Fibroblast of lung (primary cell): ENCODE measurements at regions not wholly inside any gene's neighbourhood (a gene's known extent, or its start where the extent isn't known, plus 50 kb on each side); places are given as distances from the start of the nearest gene placed in this dataset.

ENCODE experiments used
- CTCF ChIP-seq, 2 donors: IDR thresholded peaks in 1 of 2; conservative IDR thresholded peaks in 1 of 2; 1 replicate in 1 of 2; 2 replicates in 1 of 2; pipeline ENCODE4 v1.5.1; 2011 to 2012; ENCODE audit warnings: low read length in 2 of 2, control low read depth in 1 of 2, inconsistent platforms in 1 of 2, low read depth in 1 of 2, mild to moderate bottlenecking in 1 of 2
- EZH2 ChIP-seq: IDR thresholded peaks from 2 replicates; pipeline ENCODE4 v1.5.1; 2012; ENCODE audit warnings: low read length, control low read depth, mild to moderate bottlenecking; ENCODE audit errors: missing control alignments

- no peak for TF ChIP-seq EZH2
- TF ChIP-seq CTCF (conservative IDR thresholded peaks at IDR 0.05 in 1 of 2, IDR thresholded peaks at IDR 0.05 in 1 of 2; ENCODE audit: low read depth in 1 of 2, low read length in 2 of 2), result no peak
Observed at GRCh38 chr15:38668898-38669391, 104.3 kb upstream of the RASGRP1 start.
